Vagina (tissue), 2 donors: ENCODE measurements at regions not wholly inside any gene's neighbourhood (a gene's known extent, or its start where the extent isn't known, plus 50 kb on each side); places are given as distances from the start of the nearest gene placed in this dataset.

ENCODE experiments used
- DNase-seq, 2 donors: peaks; one replicate each; pipeline ENCODE4 v3.0.0-alpha.2; 2017; ENCODE audit errors: extremely low spot score in 2 of 2
- H3K27ac ChIP-seq: fragments of 200-600 bp; sonication (generic); one replicate; pipeline ENCODE4 v1.5.1; 2019
- H3K27me3 ChIP-seq: fragments of 200-600 bp; sonication (generic); one replicate; pipeline ENCODE4 v1.5.1; 2019
- H3K36me3 ChIP-seq, 2 donors: fragments of 200-600 bp; sonication (generic); one replicate each; pipeline ENCODE4 v1.5.1; 2017 to 2019
- H3K4me1 ChIP-seq: fragments of 200-600 bp; sonication (generic); one replicate; pipeline ENCODE4 v1.5.1; 2019
- H3K4me3 ChIP-seq, 2 donors: fragments of 200-600 bp; sonication (generic); 1 replicate in 1 of 2; 2 replicates in 1 of 2; pipeline ENCODE4 v1.5.1; 2016 to 2019
- H3K9me3 ChIP-seq: fragments of 200-600 bp; sonication (generic); one replicate; pipeline ENCODE4 v1.5.1; 2019
- POLR2A ChIP-seq, 2 donors: fragments of 450-650 bp; IDR thresholded peaks; one replicate each; pipeline ENCODE4 v1.6.1; 2017; ENCODE audit warnings: antibody characterized with exemption in 2 of 2, mild to moderate bottlenecking in 2 of 2, moderate library complexity in 2 of 2
- POLR2AphosphoS5 ChIP-seq, 2 donors: sonication (generic); formaldehyde crosslinking; IDR thresholded peaks; one replicate each; pipeline ENCODE4 v1.9.0; 2017; ENCODE audit warnings: antibody characterized with exemption in 2 of 2, mild to moderate bottlenecking in 2 of 2, low read depth in 1 of 2; ENCODE audit not compliant: insufficient read depth in 1 of 2
- intact Hi-C: fragments of 100-400 bp; cut with DNase I; formaldehyde crosslinking; loops from one replicate; pipeline ENCODE4 v1.15.1; 2023
- TF ChIP-seq, protein P1 (sequence below), 3 experiments: fragments of 450-650 bp in 2 of 3; fragments of 200-600 bp in 1 of 3; sonication (generic) in 1 of 3; IDR thresholded peaks; one replicate each; pipeline ENCODE4 v1.5.1; 2017 to 2019; ENCODE audit warnings: antibody characterized with exemption in 3 of 3, mild to moderate bottlenecking in 2 of 3, moderate library complexity in 2 of 3

DNA sequence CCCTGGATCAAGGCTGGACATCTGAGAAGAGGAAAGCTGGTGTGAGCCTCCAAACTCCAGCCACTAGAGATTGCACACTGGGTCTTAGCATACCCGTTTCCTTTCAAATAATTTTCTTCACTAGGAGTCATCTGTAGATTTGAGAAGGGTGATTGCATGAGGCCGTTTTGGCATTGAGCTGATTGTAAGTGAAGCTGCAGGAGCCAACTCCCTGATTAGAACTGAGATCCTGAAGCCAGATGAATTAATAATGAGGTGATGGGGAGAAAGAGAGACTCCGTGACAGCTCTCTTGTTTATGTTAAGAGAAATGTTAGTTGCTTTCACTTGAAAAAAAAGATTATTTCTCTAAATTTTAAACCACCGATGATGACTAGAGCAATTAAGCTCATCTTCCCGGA lies 268.4 kb upstream of the THSD7B start:
- Histone ChIP-seq H3K4me3 (no peak overlapping the region), H3K36me3 (no peaks in the 10 kb centered on the region), H3K27ac (no peak overlapping the region), H3K27me3 (no peaks in the 10 kb centered on the region), H3K4me1 (no peaks in the 10 kb centered on the region), H3K9me3 (no peaks in the 10 kb centered on the region)
- intact Hi-C loops, result no loop called here
- TF ChIP-seq POLR2AphosphoS5 (IDR thresholded peaks at IDR 0.05; ENCODE audit: insufficient read depth in 1 of 2, low read depth in 1 of 2) (no peak), POLR2A (IDR thresholded peaks at IDR 0.05) (no peak)
- TF ChIP-seq, protein P1, sequence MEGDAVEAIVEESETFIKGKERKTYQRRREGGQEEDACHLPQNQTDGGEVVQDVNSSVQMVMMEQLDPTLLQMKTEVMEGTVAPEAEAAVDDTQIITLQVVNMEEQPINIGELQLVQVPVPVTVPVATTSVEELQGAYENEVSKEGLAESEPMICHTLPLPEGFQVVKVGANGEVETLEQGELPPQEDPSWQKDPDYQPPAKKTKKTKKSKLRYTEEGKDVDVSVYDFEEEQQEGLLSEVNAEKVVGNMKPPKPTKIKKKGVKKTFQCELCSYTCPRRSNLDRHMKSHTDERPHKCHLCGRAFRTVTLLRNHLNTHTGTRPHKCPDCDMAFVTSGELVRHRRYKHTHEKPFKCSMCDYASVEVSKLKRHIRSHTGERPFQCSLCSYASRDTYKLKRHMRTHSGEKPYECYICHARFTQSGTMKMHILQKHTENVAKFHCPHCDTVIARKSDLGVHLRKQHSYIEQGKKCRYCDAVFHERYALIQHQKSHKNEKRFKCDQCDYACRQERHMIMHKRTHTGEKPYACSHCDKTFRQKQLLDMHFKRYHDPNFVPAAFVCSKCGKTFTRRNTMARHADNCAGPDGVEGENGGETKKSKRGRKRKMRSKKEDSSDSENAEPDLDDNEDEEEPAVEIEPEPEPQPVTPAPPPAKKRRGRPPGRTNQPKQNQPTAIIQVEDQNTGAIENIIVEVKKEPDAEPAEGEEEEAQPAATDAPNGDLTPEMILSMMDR (IDR thresholded peaks at IDR 0.05), result no peak
- DNase-seq, result no peak

DNA sequence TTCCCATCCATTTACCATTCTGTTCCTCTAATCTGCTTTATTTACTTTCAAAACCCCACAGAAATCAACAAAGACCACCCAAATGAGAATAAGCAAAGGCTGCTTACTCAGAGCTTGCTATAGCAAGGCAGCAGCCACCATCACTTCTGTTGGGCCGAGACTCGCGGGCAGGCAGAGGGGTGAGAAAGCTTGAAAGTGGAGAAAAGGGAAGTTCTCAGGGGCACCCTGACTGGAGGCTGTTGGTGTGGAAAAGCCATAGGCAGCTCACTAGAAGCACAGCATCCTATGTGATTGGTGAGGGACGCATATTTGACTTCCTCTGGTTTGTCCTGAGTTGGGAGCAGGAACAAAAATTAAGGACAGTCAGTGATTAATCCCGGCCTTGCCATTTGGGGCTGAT lies 269.7 kb upstream of the THSD7B start:
- intact Hi-C loops, result no loop called here
- TF ChIP-seq POLR2A (IDR thresholded peaks at IDR 0.05) (no peak), POLR2AphosphoS5 (IDR thresholded peaks at IDR 0.05; ENCODE audit: insufficient read depth in 1 of 2, low read depth in 1 of 2) (no peak)
- TF ChIP-seq, protein P1 (IDR thresholded peaks at IDR 0.05), result no peak
- H3K27me3 ChIP-seq, result no peaks in the 10 kb centered on the region

DNA sequence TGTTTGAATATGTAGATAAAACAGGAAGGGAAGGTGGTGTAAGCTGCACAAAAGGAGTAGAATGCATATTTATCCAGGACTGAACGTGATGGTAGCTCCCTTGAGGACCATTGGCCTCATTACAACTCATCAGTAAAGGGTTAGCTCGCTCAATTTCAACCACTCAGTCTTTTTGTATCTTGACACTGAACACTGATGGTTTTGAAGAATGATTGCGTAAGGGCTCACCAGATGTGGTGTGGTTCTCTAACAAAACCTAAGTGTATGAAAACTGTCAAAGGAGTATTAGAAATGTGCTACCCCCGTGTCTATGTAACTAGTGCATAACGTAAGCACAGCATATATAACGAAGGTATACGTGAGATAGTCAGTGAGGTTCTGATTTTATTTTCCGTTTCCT lies 272.4 kb upstream of the THSD7B start:
- H3K4me1 ChIP-seq, result no peaks in the 10 kb centered on the region
- H3K27ac ChIP-seq, result no peak overlapping the region
- intact Hi-C loops, result no loop called here
- H3K36me3 ChIP-seq, result no peaks in the 10 kb centered on the region
- no peak for TF ChIP-seq POLR2AphosphoS5 (IDR thresholded peaks at IDR 0.05; ENCODE audit: insufficient read depth in 1 of 2, low read depth in 1 of 2)
- TF ChIP-seq POLR2A (IDR thresholded peaks at IDR 0.05), result no peak
- TF ChIP-seq, protein P1 (IDR thresholded peaks at IDR 0.05), result no peak
- H3K9me3 ChIP-seq, result no peaks in the 10 kb centered on the region
- DNase-seq, result no peak
- no peaks in the 10 kb centered on the region for H3K27me3 ChIP-seq
- no peak overlapping the region for H3K4me3 ChIP-seq

More for the DNA sequence above, 269.7 kb upstream of the THSD7B start:
- no peak overlapping the region for H3K27ac ChIP-seq
- no peaks in the 10 kb centered on the region for H3K9me3 ChIP-seq
- DNase-seq, result no peak
- no peaks in the 10 kb centered on the region for H3K36me3 ChIP-seq
- no peaks in the 10 kb centered on the region for H3K4me1 ChIP-seq
- H3K4me3 ChIP-seq, result no peak overlapping the region

DNA sequence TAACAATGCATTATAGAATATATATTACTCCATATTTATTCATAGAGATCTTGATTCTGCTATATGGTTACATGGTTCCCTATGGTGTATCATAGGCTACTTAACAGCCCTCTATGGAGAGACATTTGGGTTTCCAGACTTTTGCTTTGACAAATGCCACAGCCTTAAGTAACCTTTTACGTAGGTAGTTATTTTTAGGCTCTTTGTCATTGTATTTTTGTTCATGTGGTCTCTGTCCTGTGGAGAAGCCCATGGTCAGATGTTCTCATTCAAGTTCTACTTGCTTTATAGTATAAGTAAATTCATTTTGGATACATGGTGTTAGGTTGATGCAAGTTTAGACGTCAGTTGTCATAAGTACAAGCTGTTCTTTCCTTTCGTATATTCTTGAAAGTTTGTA lies 275.2 kb upstream of the THSD7B start:
- Histone ChIP-seq H3K27me3 (no peaks in the 10 kb centered on the region), H3K4me1 (no peaks in the 10 kb centered on the region), H3K9me3 (no peaks in the 10 kb centered on the region), H3K36me3 (no peaks in the 10 kb centered on the region), H3K27ac (no peak overlapping the region), H3K4me3 (no peak overlapping the region)
- TF ChIP-seq POLR2A (IDR thresholded peaks at IDR 0.05) (no peak), POLR2AphosphoS5 (IDR thresholded peaks at IDR 0.05; ENCODE audit: insufficient read depth in 1 of 2, low read depth in 1 of 2) (no peak)
- TF ChIP-seq, protein P1 (IDR thresholded peaks at IDR 0.05), result no peak
- DNase-seq, result no peak
- intact Hi-C loops, result no loop called here

DNA sequence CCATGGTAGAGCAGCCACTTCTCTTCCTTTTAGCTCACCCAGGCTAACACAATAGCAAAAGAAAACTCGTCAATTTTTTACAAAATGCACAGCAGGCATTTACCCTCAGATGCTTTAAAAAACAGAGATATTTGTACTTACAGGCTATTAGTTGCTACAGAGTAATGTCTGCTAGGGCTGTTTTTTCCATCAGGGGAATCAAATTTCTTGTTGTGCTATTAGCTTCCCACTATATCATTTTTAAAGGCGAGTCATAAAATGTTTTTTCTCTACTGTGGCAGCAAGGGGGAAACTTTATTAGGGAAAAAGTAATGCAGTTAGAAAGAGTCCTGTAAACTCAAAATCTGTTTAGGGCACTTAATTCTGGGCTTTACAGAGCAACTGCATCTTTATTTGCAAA lies 277.9 kb upstream of the THSD7B start:
- Histone ChIP-seq H3K4me3 (no peak overlapping the region), H3K36me3 (no peaks in the 10 kb centered on the region), H3K27ac (no peak overlapping the region), H3K9me3 (no peaks in the 10 kb centered on the region), H3K27me3 (no peaks in the 10 kb centered on the region), H3K4me1 (no peaks in the 10 kb centered on the region)
- DNase-seq, result no peak
- intact Hi-C loops, result no loop called here
- TF ChIP-seq POLR2AphosphoS5 (IDR thresholded peaks at IDR 0.05; ENCODE audit: insufficient read depth in 1 of 2, low read depth in 1 of 2) (no peak), POLR2A (IDR thresholded peaks at IDR 0.05) (no peak)
- TF ChIP-seq, protein P1 (IDR thresholded peaks at IDR 0.05), result no peak
